Transverse colon (tissue), 4 donors: ENCODE measurements at regions not wholly inside any gene's neighbourhood (a gene's known extent, or its start where the extent isn't known, plus 50 kb on each side); places are given as distances from the start of the nearest gene placed in this dataset.

Source experiments
- CTCF ChIP-seq, 5 experiments: fragments of 200-600 bp in 3 of 5; fragments of 450-650 bp in 2 of 5; sonication (generic) in 3 of 5; IDR thresholded peaks; 1 replicate in 2 of 5; 2 replicates in 3 of 5; pipeline ENCODE4 v1.5.1; 2016 to 2017; ENCODE audit warnings: antibody characterized with exemption in 5 of 5, inconsistent platforms in 3 of 5, mild to moderate bottlenecking in 2 of 5, moderate library complexity in 1 of 5
- POLR2A ChIP-seq: fragments of 450-650 bp; IDR thresholded peaks from one replicate; pipeline ENCODE4 v1.6.1; 2016; ENCODE audit warnings: antibody characterized with exemption, mild to moderate bottlenecking, moderate library complexity
- POLR2AphosphoS5 ChIP-seq, 3 donors: sonication (generic); formaldehyde crosslinking; IDR thresholded peaks; one replicate each; pipeline ENCODE4 v1.6.1; 2016; ENCODE audit warnings: antibody characterized with exemption in 3 of 3

- TF ChIP-seq POLR2AphosphoS5 (IDR thresholded peaks at IDR 0.05) (no peak), POLR2A (no peak), CTCF (IDR thresholded peaks at IDR 0.05) (no peak)
These were observed 184.3 kb upstream of the LINGO1 start for GRCh38 chr15:77816983-77817382.
